ENCODE measurements at regions not wholly inside any gene's neighbourhood (a gene's known extent, or its start where the extent isn't known, plus 50 kb on each side); places are given as distances from the start of the nearest gene placed in this dataset.

DNA sequence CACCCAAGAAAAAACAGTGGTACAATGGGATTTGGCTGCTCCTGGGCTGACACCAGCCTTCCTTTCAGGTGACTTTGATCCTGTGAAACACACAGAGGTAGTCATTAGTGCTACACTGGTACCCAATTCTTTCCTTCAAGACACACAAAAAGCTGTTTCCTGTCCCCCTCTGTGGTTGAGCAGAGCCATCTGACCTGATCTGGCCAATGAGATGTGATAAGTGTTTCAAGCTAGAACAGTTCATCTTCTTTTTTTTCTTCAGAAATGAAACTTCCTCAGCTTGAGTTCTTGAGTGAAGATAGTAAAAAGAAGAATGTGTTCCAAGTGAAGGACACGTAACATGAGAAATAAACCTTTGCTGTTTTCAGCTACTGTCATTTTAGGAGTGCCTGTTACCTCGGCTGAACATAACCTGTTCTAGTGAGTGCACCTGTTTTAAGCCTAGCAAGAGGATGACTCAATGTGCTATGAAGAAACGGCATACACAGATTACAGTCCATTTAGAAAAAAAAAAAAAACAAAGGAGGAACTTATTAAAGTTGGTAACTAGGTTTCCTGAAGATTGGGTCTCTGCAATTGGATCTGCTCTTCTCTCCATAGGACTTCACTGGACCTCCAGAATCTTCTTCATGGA is 287.8 kb downstream of the GAS1 start:
- no peak for DNase-seq (ENCODE audit: low read depth)

DNA sequence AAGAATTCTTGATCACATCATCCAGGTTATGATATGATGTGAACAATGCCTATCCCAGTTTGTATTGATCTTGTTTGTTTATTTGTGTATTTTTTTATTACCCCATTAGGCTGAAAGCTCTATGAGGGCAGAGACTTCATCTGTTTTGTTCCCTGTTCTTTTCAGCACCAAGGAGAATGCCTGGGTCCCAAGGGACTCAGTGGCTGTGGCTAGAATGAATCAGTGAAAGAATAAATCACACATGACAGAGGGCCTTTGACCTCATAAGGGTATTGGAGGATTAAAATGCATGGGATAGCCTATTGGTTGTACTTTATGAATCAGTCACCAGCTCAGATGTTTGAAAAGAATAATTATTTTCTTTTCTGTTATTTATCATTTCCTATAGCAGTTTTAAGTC is 292.2 kb downstream of the GAS1 start:
- no peak for DNase-seq (ENCODE audit: low read depth)

DNA sequence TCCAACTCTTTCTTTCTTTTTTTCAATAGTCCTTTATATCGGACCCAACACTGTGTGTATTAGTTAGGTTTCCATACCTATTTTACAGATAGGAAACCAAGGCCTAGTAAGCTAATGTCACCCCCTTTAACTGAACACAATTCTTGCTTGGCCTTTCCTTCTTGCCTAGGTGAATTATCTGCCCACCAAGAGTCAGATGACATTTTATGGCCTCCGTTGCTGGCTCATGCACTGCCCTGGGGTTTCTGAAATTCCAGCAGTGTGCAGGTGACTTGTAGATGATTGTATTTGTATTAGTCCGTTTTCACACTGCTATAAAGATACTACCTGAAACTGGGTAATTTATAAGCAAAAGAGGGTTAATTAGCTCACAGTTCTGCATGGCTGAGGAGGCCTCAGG is 293.8 kb downstream of the GAS1 start:
- no peak for DNase-seq (ENCODE audit: low read depth)

DNA sequence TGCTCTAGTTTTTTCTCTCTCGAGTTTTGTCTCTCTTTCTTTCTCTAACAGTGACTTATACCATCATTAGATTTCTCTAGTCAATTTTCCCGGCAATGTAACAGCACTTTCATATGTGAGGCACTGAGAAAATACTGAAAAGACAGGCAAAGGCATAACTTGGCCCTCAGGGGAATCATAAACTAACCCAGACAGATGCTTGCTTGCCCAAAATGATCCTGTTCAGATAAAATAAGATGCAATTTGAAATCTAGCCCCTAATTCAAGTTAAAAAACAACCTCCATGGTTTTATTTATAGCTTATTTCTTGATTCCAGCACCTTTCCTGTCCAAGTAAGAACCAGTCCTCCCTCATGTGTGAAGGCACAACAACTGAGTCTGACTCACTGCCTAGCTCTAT is 294.6 kb downstream of the GAS1 start:
- DNase-seq (ENCODE audit: low read depth): no peak

DNA sequence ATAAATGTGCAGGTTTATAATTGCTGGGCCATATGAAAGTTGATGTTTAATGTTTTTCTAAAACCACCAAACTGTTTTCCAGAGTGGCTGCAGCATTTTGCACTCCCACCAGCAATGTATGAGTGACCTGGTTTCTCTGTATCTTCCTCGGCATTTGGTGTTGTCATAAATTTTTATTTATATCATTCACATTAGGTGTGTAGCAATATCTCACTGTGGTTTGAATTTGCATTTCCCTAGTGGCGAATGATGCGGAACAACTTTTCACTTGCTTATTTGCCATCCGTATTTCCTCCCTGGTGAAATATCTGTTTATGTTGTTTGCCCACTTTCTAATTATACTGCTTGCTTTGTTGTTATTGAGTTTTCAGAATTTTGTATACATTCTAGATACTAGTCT is 295.7 kb upstream of the TUT7 start:
- DNase-seq (ENCODE audit: low read depth): no peak

DNA sequence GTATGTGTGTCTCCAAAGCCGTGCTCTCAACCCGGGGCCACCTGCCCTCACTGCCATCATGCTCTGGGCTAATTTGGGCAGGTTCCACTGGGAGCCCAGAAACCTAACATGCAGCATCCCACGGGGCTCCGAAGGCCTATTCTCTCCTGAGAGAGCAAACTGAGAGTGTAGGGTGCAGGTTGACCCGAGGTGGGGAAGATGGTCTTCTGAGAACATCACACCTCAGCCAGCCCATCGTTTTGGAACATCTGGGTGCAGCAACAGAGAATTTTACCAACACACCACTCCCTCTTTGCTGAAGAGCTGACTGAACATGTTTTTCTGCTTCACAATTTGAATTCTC is 294.6 kb upstream of the TUT7 start:
- DNase-seq (ENCODE audit: low read depth): no peak

DNA sequence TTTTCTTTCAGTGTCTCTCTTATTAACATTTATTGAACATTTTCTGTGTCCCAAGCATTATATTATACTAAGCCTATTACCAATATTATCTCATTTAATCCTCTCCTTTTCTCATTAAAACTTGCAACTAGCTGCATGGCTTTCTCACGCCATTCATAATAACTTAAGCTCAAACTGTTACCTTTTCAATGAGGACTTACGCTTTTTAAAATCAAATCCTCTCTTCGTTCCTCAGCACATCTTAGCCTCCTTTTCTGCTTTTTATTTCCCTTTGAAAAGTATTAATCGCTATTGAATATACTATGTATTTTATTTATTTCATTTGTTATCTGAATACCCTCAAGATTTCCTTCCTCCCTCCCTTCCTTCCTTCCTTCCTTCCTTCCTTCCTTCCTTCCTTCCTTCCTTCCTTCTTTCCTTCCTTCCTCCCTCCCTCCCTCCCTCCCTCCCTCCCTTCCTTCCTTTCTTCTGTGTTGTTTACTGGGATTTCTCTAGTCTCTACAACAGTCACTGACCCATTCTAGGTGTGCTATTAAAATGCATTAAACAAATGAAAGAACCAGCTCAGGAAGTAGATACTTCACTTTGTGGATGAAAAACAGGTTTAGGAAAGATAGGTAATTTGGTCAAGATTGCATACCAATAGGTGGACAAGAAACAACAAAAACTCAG is 294.1 kb upstream of the TUT7 start:
- DNase-seq (ENCODE audit: low read depth): no peak

DNA sequence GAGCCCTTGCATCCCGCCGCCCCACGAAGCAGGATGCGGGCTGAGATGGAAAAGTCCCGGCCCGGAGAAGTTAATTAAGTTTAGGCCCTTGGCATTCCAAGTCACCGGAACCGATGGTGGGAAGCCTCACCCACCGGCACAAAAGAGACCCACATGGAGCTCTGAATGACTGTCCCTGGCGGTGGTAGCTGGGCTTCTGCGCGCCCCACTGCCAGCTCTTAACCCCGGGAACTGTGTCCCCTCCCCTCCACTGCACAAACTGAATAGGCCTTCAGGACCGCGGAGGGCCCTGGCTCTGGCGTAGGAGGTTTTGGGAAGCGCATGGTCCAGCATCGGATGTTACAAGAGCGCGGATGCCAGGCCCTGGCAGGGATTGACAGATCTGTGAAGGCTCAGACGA is 291.1 kb upstream of the TUT7 start:
- DNase-seq (ENCODE audit: low read depth): no peak

DNA sequence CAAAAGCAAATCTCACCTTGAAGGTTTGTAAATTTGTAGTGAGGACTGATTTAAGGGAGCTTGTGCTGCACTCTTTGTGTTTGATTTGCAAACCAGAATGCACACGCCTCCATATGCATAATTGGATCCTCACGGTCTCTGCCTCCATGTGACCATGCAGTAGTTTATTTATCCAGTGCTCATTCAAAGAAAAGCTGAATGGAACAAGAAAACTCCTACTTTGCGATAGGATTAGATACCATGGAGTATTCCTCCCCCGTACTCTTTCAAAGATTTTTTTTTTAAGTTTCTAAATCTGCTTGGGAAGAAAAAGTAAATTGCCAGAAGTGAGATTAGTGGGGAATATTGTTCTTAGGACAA is 290.4 kb upstream of the TUT7 start:
- DNase-seq (ENCODE audit: low read depth): no peak

DNA sequence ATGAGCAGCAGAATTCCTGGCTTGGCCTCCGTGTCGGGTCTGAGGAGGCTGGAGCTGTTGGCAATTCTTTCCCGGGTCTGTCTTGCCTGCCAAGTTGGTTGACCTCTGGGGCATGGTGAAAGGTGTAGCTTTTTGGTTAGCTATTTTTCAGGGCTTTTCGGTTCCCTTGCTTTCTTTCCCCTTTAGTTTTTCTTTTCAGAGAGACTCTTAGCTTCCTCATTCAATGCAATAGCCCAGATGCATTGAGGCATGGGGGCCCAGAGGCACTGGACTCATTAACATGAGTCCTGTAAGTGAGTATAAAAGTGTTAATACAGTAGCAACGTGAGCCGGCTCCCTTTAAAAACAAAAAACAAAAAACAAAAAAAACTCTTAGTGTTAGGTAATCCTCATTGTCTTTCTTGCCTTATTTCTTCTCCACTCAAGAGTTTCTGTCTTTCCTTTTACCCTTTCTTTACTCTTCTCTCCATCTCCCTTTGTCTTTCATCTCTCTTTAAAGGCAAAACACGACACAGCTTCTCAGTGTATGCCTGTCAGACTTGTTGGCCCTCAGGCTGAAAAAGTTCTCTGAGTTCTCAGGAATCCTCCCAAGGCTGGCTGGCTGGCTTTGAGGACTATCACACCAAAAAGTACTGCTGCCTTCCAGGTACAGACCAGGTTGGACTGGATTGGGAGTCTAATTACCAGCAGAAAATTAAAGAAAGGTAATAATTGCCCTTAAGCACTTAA is 289.9 kb upstream of the TUT7 start:
- DNase-seq (ENCODE audit: low read depth): no peak

DNA sequence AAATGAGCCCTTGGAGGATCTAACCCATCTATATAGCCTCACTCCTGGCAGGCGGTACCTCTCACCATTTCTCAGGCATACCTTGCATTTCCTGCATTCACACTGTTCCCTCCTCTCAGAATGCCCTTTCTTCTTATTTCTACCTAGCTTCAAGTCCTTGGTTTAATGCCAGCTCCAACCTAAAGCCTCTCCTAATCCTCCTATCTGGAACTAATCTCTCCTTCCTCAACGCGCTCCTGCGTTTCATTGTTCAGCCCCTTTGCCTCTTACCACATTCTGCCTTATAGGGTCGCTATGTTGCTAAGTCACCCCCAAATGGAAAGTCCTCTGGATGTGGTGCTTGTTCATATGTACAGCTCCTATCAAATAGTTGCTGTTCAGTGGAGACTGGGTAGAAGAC is 288.5 kb upstream of the TUT7 start:
- no peak for DNase-seq (ENCODE audit: low read depth)

DNA sequence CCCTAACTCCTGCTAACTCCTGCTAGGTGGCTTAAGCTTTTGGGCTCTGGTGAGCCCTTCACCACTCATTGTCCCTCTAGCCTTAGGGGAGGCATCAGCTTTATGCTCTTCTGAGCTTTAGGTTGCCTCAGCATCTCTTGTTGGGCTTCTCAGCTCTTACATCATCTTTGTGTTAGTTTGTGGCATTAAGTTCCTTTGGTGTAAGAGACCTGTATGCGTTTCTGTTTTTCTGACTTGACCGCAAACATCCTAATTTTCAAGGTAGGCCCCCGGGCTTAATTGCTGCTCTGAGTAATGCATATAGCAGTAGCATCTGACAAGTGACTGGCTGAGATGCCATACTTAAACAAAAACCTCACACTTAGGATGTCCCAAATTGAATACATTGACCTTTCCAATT is 287.8 kb upstream of the TUT7 start:
- DNase-seq (ENCODE audit: low read depth): no peak

DNA sequence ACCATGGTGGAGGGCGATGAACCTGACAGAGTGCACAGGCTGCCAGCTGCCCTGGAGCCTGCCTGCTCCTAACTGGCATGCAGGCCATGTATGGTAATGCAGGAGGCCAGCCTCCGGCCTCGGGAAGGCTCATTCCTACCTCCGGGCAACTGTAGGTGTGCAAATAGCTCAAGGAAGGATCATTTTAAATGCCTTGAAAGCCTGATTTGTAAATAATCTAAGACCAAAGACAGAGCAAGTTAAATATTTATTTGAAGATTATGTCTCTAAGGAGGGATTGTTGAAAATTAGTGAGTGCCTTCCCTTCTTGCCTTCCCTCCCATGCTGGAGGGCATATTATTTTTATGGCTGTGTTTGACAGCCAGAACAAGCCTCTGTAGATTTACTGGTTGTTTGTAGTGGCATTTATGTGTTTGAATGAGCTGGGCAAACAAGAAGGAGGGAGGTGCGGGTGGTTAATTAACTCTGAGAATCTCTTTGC is 285.7 kb upstream of the TUT7 start:
- no peak for DNase-seq (ENCODE audit: low read depth)

DNA sequence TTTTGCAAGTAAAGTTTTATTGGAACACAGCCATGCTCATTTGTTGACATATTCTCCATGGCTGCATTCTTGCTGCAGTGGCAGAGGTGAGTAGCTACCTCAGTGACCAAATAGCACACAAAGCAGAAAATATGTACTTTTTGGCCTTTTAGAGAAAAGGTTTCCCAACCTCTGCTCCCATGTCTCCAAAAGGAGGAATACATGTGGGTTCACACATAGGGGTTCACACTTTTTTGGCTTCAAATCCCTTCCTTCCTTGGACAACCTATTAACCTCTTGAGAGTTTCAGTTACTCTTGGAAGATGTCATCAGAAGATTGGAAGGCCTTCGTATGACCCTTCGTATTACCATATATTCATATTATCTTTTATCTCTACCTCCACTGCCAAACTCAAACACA is 285.1 kb upstream of the TUT7 start:
- no peak for DNase-seq (ENCODE audit: low read depth)

DNA sequence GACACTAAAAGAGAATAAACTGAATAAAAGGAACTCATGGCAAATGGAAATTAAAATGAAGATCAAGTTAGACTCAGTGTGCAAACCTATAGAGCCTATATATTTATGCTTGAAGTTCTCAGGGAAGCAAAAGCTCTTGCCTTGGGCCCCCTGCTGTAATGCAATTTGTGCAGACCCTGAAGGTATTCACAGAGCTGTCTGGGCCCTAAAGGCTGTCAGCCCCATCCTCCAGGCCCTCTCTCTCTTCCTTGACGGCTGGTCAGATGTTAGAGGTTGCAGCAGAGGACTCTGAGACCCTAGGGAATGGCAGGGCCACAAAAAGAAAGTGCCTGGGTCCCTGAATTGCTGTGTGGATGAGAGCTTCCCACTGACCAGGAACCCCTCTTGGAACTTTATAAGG is 283.9 kb upstream of the TUT7 start:
- no peak for DNase-seq (ENCODE audit: low read depth)

DNA sequence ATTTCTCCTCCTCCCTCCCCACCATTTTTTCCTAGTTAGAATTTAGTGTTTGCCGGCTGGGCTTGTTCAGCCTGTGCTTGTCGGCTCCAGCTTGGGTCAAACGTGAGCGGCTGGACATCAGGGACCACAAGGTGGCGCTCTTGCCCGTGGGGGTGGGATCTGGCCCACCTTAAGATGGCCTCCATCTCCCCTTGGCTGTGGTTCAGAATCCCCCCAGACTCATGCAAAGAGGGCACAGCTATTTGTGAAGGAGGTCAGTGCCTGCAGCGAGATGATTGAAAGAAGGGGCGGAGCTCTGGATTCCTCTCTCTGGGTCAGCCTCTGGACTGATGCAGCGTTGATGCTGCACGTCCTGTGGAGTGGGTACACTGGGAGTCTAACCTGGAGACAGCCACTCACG is 283.3 kb upstream of the TUT7 start:
- no peak for DNase-seq (ENCODE audit: low read depth)

DNA sequence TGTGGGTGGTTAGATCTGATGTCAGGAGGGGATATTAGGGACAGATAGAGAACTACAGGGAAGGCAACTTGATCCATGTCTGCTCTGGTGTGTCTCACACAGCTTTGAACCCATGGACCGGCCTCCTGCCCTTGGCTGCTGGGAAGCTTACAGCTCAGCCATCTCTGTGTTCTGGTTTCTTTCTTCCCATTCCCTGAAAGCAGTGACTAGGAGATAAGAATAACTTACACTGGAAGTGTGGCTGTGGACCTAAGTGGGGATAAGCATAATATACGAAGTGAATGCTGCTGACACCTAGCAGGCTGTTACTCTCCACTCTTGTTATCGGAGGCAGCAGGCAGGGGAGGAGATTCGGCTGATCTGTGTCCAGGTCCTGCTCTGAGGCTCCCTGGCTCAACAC is 282.3 kb upstream of the TUT7 start:
- DNase-seq (ENCODE audit: low read depth): no peak

DNA sequence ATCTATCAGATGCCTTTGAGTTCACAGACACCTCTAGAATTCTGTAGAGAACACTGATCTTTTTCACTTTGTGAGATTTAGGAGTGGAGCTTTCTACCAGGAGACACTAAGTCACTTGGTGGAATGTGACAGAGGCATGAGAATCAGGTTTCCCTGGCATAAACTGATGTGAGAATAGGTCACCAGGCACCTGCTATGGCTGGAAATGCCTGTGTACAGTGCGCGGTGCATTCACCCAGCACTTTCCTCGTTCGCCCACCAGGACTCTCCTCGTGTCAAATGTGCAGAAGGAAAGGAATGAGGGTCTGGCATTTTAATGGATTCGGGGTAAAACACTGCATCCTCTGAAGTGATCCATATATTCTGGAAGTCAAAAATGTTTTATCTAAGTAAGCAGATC is 281.8 kb upstream of the TUT7 start:
- no peak for DNase-seq (ENCODE audit: low read depth)

DNA sequence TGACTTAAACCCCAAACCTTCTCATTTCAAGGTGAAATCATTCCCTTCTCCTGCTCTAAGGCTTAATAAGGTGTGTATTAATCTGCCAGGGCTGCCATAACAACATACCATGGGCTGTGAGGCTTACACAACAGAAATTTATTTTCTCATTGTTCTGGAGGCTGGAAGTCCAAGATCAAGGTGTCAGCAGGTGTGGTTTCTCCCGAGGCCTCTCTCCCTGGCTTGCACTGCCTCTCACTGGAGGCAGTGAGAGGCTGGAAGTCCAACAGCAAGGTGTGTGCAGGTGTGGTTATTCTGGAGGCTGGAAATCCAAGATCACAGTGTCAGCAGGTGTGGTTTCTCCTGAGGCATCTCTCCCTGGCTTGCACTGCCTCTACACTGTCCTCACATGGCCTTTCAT is 280.3 kb upstream of the TUT7 start:
- DNase-seq (ENCODE audit: low read depth): no peak

DNA sequence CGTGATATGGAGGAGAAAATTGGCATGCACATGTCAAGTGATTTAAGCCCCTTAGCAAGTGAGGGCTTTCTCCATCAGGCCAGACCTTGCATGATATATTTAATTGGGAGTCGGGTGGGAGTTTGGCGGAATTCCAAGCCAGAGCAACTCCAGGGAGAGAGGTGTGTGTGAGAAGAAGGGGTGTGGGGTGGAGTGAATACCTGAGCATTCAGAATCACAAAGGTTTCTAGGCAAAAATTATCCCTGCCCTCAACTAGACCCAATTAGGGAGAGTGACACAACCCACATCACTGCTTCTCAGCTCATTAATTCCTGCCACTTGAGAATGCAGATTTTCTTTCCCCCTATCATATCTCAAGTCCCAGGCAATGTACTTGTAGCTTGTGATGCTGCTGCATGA is 279.7 kb upstream of the TUT7 start:
- DNase-seq (ENCODE audit: low read depth): no peak

DNA sequence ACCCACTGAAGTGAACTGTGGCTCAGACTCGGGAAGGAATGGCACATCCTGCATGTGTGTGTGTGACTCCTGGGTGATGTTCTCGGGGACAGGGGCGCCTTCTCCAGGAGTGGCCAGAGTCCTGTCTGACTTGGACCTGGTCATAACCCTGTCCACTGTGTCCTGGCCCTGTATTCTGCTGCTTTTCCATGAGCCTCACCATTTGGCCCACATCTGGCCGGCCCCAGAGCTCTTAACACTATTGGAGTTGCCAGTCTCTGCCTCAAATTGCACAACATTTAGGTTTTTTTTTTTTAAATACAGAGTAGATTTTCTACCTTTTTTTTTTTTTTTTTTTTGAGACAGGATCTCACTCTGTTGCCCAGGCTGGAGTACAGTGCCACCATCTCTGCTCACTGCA is 278.3 kb upstream of the TUT7 start:
- no peak for DNase-seq (ENCODE audit: low read depth)

DNA sequence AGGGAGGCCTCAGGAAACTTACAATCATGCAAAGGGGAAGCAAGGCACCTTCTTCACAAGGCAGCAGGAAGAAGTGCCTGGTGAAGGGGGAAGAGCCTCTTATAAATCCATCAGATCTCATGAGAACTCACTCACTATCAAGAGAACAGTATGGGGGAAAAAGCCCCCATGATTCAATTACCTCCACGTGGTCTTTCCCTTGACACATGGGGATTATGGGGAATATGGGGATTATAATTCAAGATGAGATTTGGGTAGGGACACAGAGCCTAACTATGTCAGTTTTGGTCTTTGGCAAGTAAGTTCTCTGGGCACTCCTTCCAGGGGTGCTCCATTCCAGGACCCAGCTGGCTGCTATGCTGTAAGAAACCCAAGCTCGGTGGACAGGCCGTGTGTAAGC is 275.3 kb upstream of the TUT7 start:
- DNase-seq (ENCODE audit: low read depth): no peak

DNA sequence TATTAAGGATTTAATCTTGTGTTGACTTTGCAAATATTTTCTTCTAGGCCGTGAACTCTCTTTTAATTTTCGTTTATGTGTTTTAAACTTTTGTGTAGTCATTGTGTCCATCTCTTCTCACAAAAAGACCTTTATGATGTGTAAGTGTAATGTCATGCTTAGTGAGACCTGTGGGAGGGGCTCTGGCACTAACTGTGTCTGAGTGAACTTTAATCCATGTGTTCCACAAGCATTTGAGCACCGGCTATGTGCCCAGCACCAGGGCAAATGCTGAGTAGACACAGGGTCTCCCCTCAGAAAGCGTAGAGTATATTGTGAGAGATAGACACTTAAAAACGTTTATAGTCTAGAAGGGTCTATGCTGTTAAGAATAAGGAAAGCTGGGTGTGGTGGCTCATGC is 272.6 kb upstream of the TUT7 start:
- no peak for DNase-seq (ENCODE audit: low read depth)

DNA sequence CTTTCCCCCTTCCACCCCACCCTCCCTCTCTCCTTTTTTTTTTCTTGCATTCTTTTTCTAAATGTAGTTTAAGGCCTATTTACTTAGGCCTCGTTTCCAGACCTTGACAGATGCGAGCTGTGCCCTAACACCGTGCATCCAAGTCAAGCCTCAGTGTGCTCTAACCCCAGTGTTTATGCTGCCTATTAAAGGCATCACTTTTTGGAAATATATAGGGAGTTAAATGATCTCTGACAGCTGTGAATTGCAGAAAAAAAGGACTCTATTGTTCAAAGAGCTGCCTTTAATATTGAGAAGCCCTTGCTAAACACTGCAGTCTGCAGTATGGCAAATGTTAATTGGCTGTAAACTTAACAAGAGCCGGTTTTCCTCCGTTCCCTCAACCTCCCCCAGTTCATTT is 270.4 kb upstream of the TUT7 start:
- no peak for DNase-seq (ENCODE audit: low read depth)

All from forelimb muscle (tissue), 1 donor.